ENCODE measurements at regions not wholly inside any gene's neighbourhood (a gene's known extent, or its start where the extent isn't known, plus 50 kb on each side); places are given as distances from the start of the nearest gene placed in this dataset.

DNA sequence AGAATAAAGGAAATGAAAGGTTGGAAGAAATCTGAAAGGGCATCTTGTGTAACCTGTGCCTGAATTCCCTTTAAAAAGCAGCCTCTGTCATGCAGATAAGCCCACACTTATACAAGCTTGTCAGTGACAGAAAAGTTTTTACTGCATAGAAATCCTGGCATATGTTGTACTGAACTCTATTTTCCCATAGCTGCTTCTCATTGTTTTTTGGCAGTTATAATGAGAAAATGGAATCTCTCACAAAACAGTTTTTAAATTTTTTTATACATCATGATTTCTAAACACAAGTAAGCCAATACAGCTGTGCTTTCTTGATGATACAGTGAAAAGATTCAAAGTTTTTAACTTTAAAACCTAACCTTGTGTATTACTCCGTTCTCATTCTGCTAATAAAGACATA is 511.4 kb upstream of the ARX start:
- Histone ChIP-seq H3K4me3 (no peak overlapping the region), H3K36me3 (no peaks in the 10 kb centered on the region), H3K27ac (replicated peaks in 1 of 4) (no peak overlapping the region), H3K4me1 (peaks cover 0 to 5% (median 0%) of the 10 kb centered on the region in 4 donors), H3K27me3 (no peaks in the 10 kb centered on the region), H3K9me3 (no peaks in the 10 kb centered on the region)
- no peak for DNase-seq (ENCODE audit: extremely low spot score)
- 47% methylated on average over 1 of the region's 1 CpG for WGBS
- intact Hi-C loops (cut with DNase I): no loop called here
- no peak for TF ChIP-seq EP300 (IDR thresholded peaks at IDR 0.05)
- TF ChIP-seq, protein P1, sequence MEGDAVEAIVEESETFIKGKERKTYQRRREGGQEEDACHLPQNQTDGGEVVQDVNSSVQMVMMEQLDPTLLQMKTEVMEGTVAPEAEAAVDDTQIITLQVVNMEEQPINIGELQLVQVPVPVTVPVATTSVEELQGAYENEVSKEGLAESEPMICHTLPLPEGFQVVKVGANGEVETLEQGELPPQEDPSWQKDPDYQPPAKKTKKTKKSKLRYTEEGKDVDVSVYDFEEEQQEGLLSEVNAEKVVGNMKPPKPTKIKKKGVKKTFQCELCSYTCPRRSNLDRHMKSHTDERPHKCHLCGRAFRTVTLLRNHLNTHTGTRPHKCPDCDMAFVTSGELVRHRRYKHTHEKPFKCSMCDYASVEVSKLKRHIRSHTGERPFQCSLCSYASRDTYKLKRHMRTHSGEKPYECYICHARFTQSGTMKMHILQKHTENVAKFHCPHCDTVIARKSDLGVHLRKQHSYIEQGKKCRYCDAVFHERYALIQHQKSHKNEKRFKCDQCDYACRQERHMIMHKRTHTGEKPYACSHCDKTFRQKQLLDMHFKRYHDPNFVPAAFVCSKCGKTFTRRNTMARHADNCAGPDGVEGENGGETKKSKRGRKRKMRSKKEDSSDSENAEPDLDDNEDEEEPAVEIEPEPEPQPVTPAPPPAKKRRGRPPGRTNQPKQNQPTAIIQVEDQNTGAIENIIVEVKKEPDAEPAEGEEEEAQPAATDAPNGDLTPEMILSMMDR (IDR thresholded peaks at IDR 0.05): no peak
- TF ChIP-seq POLR2A (IDR thresholded peaks at IDR 0.05; ENCODE audit: low read depth): no peak
- TF ChIP-seq POLR2AphosphoS5 (IDR thresholded peaks at IDR 0.05): no peak

- Histone ChIP-seq H3K27me3 (no peaks in the 10 kb centered on the region), H3K36me3 (no peaks in the 10 kb centered on the region), H3K4me3 (no peak overlapping the region), H3K27ac (replicated peaks in 1 of 4) (no peak overlapping the region), H3K4me1 (peaks cover 0 to 5% (median 0%) of the 10 kb centered on the region in 4 donors), H3K9me3 (no peaks in the 10 kb centered on the region)
- DNase-seq (ENCODE audit: extremely low spot score): no peak
- TF ChIP-seq POLR2A (IDR thresholded peaks at IDR 0.05; ENCODE audit: low read depth) (no peak), EP300 (IDR thresholded peaks at IDR 0.05) (no peak), POLR2AphosphoS5 (IDR thresholded peaks at IDR 0.05) (no peak)
- TF ChIP-seq, protein P1 (IDR thresholded peaks at IDR 0.05): no peak
- intact Hi-C loops (cut with DNase I): no loop called here
- 31% methylated on average over 3 of the region's 3 CpGs for WGBS
Observed at GRCh38 chrX:25527596-25527995, 511.8 kb upstream of the ARX start.

GRCh38 chrX:25531096-25531495 is 515.3 kb upstream of the ARX start:
- Histone ChIP-seq H3K4me1 (no peaks in the 10 kb centered on the region), H3K9me3 (no peaks in the 10 kb centered on the region), H3K27me3 (no peaks in the 10 kb centered on the region), H3K4me3 (no peak overlapping the region), H3K36me3 (no peaks in the 10 kb centered on the region), H3K27ac (replicated peaks in 1 of 4) (no peak overlapping the region)
- intact Hi-C loops (cut with DNase I): no loop called here
- 67% methylated on average over 1 of the region's 1 CpG for WGBS
- TF ChIP-seq, protein P1 (IDR thresholded peaks at IDR 0.05): no peak
- no peak for TF ChIP-seq POLR2AphosphoS5 (IDR thresholded peaks at IDR 0.05)
- TF ChIP-seq EP300 (IDR thresholded peaks at IDR 0.05): no peak
- TF ChIP-seq POLR2A (IDR thresholded peaks at IDR 0.05; ENCODE audit: low read depth): no peak
- no peak for DNase-seq (ENCODE audit: extremely low spot score)

DNA sequence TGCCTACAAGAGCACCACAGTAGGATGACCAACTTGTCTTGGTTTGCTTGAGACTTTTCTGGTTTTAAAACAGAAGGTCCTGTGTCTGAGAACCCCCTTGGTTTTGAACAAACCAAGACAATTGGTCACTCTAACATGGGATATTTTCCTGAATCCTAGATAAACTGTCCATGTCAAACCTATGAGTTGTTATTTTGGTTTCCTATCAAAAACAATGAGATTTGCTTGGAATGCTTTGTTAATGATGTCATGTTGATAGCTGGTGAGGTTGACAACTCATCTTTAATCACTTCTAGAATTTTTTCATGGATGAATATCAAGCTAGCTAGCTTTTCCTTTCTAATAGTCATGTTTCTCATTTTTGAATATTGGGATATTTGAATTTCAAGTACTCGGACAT is 518.3 kb upstream of the ARX start:
- H3K36me3 ChIP-seq: no peaks in the 10 kb centered on the region

More for the DNA sequence above, 518.3 kb upstream of the ARX start:
- DNase-seq (ENCODE audit: extremely low spot score): no peak
- H3K27ac ChIP-seq (replicated peaks in 1 of 4): no peak overlapping the region
- WGBS: 72% methylated on average over 1 of the region's 1 CpG
- H3K9me3 ChIP-seq: no peaks in the 10 kb centered on the region
- TF ChIP-seq EP300 (IDR thresholded peaks at IDR 0.05) (no peak), POLR2AphosphoS5 (IDR thresholded peaks at IDR 0.05) (no peak), POLR2A (IDR thresholded peaks at IDR 0.05; ENCODE audit: low read depth) (no peak)
- TF ChIP-seq, protein P1 (IDR thresholded peaks at IDR 0.05): no peak
- intact Hi-C loops (cut with DNase I): no loop called here
- no peaks in the 10 kb centered on the region for H3K4me1 ChIP-seq
- H3K4me3 ChIP-seq: no peak overlapping the region
- H3K27me3 ChIP-seq: no peaks in the 10 kb centered on the region

All from esophagus muscularis mucosa (tissue), 4 donors.